Stomach (tissue), 4 donors: ENCODE measurements at regions not wholly inside any gene's neighbourhood (a gene's known extent, or its start where the extent isn't known, plus 50 kb on each side); places are given as distances from the start of the nearest gene placed in this dataset.

Experiments
- CTCF ChIP-seq, 7 experiments: fragments of 450-650 bp in 4 of 7; fragments of 200-600 bp in 3 of 7; sonication (generic) in 3 of 7; IDR thresholded peaks; one replicate each; pipeline ENCODE4 v1.5.1; 2016 to 2019; ENCODE audit warnings: antibody characterized with exemption in 7 of 7, control low read depth in 2 of 7, mild to moderate bottlenecking in 1 of 7
- EP300 ChIP-seq: sonication (generic); formaldehyde crosslinking; IDR thresholded peaks from one replicate; pipeline ENCODE4 v1.6.1; 2017; ENCODE audit warnings: antibody characterized with exemption
- POLR2A ChIP-seq, 4 donors: fragments of 450-650 bp; IDR thresholded peaks; one replicate each; pipeline ENCODE4 v1.6.1; 2016; ENCODE audit warnings: antibody characterized with exemption in 4 of 4, control low read depth in 2 of 4, mild to moderate bottlenecking in 1 of 4, moderate library complexity in 1 of 4

DNA sequence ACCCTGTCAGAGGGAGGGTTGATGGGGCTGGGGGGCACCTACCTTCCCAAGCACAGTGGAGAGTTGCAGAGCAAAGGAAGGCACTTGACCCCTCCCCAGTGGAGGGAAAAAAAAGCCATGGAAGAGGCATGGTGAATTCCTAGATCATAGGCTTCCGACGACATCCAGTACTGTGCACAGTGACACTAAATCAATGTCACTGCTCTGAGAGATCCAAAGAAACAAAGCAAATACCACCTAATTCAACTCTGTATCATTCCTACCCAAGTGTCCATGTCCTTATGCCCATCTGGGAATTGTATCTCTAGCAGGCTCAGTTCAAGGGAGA is 344.2 kb upstream of the NCAM1 start:
- TF ChIP-seq CTCF (IDR thresholded peaks at IDR 0.05) (no peak), EP300 (no peak), POLR2A (IDR thresholded peaks at IDR 0.05) (no peak)
